Pons (tissue), 1 donor: ENCODE measurements at regions not wholly inside any gene's neighbourhood (a gene's known extent, or its start where the extent isn't known, plus 50 kb on each side); places are given as distances from the start of the nearest gene placed in this dataset.

Experiments
- DNase-seq: peaks from one replicate; pipeline ENCODE4 v3.0.0-alpha.2; 2016; ENCODE audit warnings: low spot score

DNA sequence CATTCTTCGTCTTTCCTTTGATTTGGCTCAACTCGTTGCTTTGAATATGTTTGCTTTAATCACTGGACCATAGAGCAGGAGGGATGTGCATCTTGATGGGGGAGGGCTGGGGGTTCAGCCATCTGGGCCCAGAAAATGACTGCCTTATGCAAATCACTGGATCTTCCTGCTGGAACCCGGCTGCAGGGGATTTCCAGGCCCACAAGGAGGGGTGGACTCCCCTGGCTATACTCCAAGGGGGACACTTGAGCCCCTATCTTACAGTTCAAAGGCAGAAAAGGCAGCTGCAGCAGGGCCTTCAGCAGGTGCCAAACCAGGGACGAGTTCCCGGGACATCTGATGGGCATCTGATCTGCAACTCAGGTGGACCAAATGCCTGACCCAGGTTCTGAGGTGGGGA is 122.5 kb downstream of the DICER1 start:
- no peak for DNase-seq

DNA sequence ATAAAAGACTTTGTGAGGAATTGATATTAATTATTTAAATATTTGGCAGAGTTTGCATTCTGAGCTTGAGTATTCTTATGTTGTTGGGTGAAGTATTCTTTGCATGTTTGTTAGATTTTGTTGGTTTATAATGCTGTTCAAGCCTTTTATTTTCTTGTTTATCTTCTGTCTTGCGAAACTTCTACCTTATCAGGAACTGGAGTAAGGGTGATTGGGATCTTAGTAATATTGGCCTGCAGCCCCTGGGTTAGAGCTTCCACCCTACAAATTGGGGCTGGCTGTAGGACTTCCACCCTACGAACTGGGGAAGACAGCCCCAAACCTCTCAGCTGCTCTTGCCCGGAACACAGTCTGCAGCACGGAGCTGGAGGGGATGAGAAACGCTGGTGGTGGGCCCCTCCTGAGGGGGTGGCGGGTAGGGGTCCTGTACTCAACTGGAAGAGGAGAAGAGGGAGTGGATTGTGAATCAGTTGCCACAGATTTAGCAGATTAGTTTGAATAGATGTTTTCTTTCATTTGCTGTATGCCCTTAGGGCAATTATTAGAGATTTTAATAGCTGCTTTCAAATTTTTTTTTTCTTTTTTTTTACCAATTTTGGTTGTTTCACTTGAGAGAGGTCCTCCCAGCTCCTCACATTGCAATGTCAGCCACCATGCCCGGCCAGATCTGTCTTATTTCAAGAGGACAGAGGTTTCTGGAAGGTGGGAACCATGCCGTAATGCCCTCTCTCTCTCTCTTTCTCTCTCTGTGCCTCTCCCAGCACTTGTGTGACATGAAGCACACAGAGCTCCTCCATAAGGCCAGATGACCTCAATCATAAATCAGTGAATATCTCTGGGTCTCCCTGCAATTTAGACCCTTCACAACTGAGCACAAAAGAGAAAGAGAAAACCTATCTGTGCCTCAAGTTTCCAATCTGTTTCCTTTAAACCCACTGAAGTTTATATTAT is 123.4 kb downstream of the DICER1 start:
- DNase-seq, result no peak

DNA sequence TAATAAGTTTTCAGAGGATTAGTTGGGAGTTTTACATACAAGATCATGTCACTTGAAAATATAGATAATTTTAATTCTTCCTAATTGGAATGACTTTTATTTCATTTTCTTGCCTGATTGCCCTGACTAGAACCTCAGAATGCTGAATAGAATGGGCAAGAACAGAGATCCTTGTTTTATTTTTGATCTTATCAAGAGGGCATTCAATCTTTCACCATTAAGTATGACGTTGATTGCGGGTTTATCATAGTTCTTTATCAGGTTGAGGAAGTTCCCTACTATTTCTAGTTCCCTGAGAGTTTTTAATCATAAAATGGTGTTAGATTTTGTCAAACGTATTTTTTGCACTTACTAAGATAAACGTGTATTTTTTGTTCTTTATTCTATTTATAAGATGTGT is 124.3 kb downstream of the DICER1 start:
- DNase-seq, result no peak

DNA sequence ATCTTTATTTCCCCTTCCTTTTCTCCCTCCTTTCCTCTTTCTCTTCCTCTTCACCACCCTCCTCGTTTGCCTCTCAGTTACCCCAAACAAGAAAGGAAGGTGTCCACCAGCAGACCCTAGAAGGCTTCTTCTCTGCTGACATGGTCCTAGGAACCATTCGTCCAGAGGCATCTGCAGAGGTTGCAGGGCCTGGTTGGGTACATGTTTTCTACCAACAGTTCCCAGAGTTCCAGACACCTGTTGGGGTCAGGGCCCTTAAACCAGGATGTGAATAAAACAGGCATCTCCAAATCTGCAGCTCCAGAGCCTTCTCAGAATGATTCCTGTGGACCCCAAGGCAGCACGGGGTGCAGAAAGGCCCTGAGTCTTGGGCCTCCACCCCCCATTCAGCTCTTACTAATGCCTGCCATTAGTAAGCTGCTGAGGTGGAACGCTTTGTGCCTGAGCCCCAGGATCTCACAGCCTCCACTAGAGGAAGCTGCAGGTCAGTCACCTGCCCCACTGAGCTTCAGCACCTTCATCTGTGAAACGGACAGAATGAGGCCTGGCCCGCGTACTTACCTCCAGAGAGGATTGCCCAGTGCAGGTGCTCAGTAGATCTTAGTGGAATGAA is 130.4 kb downstream of the DICER1 start:
- no peak for DNase-seq

DNA sequence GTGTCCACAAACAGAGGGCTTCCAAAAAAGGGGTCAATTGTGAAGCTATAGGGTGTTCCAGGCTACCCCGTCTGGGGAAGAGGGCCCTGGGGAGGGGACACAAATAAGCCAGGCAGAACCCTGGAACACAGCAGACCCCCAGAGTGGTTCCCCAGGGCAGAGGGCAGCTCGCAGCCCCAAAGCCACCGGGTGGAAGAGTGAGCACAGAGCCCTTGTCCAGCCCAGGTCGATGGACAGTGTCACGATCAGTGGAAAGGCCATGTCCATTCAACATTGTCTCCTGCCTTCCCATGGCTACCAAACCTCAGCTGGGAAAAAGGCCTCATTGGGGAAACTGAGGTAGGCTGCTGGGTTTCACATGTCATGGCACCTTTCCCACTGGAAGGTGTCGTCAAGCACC is 131.4 kb downstream of the DICER1 start:
- DNase-seq, result no peak

DNA sequence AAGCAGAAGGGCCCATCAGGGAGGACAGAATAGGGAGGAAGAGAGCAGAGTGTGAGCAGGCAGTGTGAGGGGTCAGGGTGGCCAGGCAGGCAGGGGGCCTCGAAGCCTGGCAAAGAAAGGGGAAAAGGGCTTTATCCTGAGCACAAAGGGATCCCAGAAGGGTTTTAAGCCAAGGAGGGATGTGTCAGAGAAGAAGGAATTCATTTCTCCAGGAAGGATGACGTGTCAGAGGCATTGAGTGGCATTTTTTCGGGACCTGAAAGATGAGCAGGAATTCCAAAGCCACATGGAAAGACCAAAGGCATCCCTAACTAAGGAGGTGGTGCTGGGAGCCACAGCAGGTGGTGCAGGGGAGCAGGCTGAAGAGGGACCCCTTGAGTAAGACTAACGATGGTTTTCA is 132.1 kb downstream of the DICER1 start:
- DNase-seq, result no peak

DNA sequence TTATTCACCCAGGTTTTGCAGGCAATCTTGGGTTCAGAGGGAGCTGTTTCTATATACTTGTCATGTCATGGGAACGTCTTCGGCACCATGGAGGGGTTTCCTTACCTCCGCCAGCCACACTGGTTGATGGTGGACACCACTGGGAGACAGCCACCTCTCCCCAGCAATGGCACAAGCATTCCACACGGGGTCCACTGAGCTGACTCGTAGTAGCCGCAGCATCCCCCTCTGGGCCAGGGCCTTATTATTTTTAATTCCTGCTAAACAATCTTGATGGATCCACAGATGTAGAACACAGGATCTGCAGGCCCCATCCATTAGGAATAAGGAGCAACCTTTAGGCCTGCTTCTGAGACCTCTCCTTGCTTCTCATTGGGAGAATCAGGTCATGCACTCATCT is 132.9 kb downstream of the DICER1 start:
- no peak for DNase-seq

DNA sequence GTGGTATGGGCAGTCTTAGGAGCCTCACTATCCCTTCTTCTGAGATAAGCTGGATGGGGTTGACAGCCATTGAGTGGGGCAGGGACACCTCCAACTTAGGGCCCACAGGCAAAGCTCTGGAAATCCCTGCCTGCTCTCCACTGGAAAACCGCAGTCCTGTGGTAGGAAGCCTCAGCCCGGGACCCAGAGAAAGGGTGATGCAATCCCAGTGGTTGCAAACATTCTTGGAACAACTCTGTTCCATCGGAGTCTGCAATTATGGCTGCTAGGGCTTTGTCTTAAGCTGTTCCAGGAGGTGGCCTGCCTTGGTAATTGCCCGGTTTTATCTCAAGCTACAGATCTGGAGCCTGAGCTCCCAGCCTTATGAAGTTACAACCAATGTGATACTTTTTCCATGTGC is 133.4 kb downstream of the DICER1 start:
- no peak for DNase-seq

DNA sequence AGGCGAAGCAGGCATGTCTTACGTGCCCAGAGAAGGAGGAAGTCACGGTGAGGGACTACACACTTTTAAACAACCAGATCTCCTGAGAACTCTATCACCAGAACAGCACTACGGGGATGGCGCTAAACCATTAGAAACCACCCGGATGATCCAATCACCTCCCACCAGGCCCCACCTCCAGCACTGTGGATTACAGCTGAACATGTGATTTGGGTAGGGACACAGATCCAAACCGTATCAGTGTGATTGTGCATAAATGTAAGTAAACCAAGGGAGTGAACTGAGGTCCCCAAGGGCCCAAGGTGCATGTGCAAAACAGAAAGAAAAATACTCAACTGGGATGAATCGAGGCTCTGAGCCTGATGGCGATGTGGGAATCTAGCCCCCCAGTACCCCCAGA is 134.2 kb downstream of the DICER1 start:
- no peak for DNase-seq

DNA sequence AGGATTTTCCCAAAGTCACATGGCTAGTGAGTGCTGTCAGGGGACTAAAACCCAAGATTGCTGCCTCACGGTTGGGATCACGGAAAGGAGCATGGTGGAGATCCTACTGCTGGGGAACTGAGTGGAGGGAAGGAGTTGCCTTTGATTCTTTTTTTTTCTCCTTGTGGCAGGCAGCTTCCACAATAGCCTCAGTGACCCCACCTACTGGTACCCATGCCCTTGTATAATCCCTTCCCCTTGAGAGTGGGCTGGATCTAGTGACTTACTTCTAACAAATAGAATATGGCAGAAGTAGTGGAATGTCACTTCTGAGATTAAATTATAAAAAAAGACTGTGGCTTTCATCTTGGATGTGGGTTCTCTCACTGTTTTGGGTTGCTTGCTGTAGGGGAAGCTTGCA is 135.7 kb downstream of the DICER1 start:
- no peak for DNase-seq

DNA sequence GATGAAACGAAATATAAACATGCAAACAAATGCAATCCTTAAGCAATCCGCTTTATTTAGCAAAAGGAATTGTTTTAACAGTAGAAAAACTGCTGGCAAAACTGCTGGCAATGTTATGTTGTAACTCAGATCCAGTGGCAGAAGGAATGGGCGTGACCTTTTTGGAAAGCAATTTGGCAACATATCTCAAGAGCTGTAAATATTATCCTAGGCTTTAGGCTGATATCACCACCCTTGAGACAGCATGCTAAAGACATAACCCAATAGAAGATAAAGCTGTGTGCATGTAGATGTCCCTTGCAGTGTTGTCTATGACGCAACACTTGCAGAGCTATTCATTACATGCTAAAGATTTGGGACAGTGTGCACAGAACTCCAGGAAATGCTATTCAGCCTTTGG is 138.5 kb downstream of the DICER1 start:
- no peak for DNase-seq

DNA sequence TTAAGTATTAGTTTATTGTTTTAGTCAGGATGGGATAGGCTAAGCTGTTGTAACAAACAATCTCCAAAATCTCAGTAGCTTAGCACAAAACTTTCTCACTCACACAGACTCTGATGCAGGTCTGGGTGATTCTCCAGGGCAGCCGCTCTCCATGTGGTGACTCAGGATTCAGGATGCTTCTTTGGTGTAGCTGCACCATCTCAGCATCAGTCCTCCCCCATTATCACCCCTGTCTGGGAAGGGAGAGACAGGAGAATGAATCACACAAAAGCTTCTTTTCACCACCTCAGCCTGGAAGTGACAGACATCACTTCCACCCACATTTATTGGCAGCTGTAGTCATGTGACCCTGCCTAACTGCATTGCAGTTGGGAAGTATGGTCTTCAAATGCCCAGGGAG is 142.3 kb downstream of the DICER1 start:
- DNase-seq, result no peak

DNA sequence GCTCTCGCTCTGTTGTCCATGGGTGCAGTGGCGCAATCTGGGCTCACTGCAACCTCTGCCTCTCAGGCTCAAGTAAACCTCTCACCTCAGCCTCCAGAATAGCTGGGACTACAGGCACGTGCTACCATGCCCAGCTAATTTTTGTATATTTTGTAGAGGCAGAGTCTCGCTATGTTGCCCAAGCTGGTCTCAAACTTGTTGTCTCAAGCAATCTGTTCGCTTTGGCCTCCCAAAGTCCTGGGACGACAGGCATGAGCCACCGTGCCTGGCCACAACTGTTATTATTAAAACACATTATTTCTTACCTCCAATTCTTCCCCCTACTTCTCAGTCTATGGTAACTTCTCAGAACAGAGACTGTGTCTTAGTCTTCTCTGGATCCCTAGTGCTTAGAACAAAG is 143.3 kb downstream of the DICER1 start:
- DNase-seq, result no peak

DNA sequence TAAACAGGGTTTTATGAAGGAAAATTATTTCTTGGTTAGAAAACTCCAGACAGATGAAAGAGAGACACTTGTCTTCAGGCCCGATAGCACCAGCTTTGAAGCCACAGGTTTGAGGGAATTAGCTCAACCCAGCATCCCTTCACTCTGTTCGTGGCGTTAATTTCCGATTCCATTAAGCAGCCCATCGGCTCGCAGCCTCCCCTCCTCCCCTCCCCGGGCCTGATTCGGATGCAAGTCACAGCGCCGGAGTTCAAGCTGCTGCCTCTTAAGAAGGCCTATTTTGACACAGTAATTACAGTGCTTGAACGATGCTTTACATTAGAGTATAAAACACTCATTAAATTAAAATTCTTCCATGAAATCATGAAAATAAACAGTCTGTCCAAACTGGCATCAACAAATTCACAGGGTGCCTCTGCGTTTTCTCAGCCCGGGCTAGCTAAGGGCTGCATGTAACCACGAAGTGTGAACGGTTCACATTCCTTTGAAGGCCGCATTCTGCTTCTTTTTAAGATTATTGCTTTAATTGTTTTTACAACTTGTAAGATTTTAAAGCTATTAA is 145.8 kb downstream of the DICER1 start:
- DNase-seq, result no peak

DNA sequence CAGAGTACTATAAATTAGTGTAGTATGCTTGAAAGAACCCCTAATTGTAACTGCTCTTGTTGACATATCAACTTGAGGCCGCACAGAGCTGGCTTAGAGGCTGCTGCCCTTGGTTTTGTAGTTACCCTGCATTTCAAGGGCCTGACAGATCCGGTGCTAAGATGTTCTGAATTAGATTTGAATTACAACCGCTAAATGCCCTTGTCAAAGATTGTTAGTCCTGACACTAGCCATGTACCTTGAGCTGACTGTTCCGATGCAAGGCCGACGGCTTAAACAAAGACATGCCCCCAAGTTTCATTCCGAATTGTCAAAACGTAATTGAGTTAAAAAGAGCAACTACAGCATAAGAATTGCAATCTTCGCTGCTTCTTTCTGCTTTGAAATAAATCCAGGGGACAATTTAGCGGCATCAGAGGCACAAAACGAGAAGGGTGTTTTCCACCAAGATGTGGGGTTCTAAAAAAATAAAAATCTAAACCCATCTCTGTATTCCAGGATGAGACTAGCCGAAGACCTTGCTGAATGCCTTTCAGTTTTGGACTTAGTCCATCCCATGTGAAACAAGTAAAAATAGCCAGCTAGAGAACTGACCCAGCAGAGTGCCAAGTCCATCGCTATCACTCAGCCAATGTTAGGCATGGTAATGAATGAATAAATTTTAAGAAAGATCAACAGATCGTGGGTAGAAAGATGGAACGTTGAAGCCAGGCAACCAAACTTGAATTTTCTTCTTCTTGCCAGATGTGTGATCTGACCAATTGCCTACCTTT is 148.7 kb downstream of the DICER1 start:
- DNase-seq, result no peak

DNA sequence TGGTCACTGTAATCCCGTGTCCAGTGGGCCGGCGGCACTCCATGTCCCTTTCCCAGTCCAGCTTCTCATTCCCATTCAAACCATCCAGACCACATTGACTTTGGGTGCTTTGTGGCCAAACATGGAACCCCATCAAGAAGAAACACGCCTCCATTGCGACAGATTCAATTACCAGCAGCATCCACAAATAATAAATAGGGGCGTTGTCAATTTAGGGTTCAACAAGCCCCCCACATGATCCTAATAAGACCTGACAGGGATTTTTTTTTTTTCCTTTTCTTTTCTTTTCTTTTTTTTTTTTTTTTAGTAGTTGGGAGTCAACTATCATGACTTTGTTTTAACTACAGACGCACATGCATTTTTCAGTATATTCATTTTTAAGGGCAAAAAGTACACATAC is 149.4 kb downstream of the DICER1 start:
- DNase-seq, result no peak

DNA sequence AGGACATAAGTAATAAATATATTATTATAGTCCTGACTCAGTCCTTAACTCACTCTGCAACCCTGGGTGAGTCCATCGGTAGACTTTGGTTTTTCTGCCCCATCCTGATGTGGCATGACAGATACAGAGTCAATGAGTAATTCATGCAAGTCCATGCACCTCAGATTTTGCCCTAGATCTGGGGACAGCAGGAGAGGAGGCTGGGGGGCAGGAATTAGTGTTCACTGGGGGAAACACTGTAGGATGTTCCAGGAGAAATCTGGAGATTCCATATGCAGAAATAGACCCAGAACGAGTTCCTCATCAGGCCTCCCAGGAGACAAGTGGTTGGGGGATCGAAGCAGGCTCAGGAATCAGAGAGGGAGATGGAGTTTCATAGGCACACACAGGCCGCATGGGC is 150.8 kb downstream of the DICER1 start:
- no peak for DNase-seq

DNA sequence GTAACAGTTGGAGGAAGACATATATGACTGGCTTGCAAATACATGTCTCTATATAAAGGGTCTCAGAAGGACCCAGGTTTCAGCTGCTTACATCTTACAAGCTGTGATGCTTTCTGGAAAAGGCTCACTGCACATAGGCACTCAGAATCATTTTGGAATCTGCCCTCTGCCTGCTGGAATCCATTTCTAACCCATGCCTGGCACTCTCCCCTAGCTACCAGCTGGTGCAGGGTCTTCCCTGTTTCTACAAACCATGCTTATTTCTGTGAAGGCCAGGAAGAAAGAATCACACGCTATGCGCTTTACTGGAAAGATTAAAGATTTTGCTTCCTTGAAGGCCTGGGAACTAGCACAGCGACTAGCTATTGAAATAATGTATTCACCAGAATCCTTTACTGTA is 151.3 kb downstream of the DICER1 start:
- no peak for DNase-seq

DNA sequence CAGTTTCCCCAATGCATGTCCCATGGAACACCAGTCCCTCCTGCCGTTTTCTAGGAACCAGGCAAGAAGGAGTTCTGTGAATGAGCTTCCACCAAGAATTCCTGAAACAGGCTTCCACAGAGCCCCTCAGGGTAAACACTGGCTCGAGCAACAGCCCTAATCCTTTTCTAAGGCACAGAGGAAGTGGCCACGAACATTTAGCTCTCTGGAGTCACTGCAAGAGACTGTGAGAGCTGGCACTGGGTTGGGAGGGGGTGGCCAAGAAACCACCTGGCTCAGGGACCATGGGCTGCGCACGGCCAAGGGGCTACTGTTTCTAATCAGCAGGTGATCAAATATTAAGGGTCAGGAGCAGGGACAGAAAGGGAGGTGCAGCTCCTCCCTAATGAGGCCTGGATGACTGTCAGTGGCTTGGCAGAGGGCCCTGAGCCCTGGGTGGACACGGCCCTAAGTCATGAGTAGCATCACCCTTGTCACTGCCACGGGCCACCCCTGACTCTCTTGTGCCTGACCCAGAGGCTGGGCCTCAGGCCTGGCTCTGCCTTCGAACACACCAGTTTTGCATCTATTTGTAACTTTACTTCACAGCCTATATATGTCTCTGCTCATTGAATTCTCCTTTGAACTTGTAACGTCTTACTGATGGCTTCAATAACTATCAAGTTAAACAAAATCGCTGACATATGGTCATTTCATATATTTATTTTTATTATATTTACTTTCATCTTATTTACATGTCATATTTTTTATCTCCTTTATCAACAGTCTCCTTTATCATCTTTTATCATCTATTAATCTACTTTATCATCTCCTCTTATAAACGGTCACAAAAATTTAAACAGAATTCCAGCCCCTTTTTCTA is 154.0 kb downstream of the DICER1 start:
- DNase-seq, result no peak

DNA sequence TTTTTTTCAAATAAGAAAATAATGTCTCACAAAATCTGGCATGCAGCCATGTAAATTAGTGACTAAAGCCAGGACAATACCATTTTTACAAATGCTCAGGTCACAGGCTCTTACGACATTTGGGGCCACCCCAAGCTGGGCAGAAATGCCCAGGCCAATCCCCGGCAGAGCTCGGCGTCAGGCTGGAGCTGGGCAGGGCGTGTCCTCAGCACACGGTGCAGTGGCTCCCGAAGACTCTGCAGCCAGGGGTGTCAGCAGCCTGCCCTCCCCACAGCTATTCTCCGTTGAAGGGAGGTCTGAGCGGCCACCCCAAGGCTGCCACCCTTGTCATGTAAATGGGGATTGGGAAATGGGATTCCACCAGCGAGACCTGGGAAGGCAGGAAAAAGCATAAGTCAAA is 158.6 kb downstream of the DICER1 start:
- DNase-seq, result no peak

DNA sequence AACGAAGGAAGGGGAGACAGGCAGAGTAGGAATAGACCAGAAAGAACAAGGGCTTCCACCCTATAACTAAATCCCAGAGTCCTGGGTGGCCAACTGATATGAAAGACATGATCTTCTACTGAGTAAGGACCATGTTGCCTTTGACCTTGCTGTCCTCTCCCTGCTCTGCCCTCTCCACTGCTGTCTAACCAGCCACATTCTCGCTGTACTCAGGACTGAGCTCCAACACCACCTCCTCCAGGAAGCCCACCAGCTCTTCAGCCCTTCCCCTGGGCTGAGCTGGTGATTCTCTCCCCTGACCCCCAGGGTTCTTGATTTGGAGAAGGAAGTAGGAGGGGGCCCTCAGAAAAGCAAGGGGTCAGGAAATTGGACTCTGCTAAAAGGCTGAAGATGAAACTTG is 159.2 kb downstream of the DICER1 start:
- no peak for DNase-seq

DNA sequence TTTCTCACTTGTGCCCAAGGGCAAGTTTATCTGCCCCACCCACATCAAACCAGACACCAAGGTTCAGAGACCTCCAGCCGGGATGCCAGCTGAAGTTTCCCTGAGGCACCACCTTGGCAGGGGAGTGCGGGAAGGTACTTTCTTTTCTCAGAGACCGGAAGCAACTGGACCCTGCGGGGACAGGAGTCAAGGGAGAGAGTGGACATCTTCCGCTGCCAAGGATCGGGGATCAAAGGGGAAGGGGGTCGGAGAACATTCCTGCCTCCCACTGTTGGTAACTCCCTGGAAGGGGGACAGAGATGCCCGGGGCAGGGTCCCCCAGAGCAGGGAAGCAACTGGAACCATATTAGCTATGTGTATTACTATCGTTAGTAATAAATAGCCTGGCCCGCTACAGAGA is 161.8 kb downstream of the DICER1 start:
- DNase-seq, result no peak
